Occipital lobe (tissue), 1 donor: ENCODE measurements at regions not wholly inside any gene's neighbourhood (a gene's known extent, or its start where the extent isn't known, plus 50 kb on each side); places are given as distances from the start of the nearest gene placed in this dataset.

Experiments used
- DNase-seq: peaks from one replicate; lab custom pipeline; 2025; lab: John Stamatoyannopoulos, UW

DNA sequence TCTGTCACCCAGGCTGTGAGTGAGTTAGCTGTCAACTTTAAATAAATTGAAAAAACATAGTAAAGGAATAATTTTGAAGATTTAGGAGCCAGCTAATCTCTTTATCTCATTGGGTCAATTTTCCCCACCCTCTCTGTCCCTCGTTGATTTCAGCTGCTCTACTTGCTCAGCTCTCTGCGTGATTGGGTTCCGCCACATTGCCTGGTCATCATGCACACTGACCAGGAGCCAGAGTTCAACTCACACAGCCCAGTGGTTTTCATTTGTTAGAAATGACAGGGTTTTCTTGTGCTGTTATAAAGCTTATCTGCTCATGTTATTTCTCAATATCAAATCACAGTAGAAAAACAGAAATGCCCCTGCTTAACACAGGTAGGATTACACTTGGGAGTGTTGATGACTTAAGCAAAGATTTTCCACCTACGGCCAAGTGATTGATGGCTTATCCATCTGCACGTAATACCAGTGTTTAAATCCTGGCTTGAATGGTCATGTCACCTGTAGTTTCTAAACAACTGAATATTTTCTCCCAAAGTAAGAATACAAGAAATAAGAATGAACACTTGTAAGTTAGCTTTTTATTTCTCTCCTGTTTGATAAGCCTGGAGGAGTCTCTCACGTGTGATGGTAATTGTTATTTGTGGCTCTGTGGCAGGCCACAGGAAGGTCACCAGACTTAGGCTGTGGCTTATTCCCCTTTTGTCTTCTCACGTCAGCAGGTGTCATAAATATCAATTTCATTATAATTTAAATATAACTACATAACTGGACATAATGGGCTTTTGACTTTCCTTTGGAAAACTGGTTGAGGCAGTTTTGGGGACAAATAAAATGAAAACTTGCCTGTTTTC lies 367.2 kb upstream of the DDHD1 start:
- no peak for DNase-seq

DNA sequence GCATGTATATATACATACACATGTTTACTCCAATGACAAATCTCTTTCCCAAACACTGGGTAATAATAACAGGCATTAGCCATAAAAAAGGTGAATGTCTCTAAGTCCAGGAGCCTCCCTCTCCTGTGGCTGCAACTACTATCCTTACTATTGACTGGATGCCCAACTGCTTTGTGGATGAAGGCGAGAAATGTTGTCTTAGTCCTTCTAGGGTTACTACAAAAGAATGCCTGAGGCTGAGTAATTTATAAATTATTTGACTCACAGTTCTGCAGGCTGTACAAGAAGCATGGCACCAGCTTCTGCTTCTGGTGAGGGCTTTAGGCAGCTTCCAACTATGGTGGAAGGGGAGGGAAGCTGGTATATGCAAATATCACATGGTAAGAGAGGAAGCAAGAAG lies 366.0 kb upstream of the DDHD1 start:
- DNase-seq, result no peak

DNA sequence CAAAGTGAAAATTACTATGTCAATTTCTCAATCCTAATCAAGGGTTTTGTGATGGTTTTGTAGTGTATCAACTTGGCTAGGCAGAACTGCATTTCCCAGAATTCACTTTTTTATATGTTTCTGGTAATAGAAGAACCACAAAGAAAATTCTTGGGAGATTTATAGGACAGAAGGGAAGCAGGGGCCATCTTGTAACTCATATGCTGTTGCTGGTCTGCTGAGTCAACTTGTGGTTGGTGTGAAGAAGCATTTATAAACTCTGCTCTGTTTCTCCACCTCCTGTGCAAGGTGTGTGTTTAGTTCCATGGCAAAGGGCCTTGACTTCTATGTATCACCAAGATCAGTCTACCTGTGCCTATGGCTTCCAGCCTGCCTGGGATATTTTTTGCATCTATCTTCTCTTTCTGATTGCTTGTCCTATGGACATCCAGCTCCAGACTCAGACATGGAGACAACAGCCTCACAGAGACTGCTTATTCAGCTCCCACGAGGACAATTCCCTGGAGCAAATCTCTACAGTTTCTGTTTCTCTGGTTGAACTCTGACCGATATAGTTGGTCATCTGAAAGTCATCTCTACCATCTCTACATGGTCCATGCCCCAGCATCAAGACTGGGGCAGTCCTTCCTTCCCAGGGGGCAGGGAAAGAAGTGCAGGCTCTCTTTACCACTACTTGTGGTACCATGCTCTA lies 364.3 kb upstream of the DDHD1 start:
- no peak for DNase-seq

DNA sequence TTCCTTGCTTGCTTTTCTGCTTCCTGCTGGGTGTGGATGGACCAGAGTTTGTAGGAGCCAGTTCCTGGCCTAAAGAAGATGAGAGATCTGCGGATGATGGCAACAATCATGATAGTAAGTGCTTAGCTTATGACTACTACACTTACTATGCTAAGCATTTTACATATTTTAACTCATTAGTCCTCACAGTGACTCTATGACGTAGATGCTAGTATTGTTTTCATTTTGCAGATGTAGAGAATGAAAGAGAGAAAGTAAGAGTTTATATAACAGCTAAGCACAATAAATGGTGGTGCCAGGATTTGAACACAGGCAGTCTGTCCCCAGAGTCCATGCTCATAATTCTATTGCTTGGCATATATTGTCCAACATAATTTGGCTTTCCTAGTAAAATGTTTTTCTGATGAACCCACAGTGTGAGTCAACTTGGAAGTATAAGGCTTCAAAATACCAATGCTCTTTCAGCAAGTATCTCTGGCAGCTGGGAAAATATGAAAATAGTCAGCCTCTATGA lies 363.2 kb upstream of the DDHD1 start:
- no peak for DNase-seq

DNA sequence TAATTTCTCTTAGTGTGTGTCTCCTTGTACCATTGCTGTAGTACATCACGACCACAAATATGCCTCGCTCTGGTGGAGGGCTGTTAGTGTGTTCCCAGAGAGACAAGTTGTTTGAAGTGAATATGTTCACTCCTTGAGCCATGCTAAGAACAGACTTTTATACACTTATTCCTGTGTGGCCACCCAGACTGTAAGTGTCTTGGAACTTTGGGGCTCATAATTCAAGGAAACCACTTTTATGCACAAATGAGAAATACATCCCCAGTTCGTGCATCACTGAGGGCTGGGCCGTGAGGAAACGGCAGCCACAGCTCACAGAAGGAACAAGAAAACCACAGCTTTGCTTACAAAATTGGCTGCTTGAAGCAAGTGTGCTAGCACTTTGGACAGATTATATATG lies 362.2 kb upstream of the DDHD1 start:
- no peak for DNase-seq

DNA sequence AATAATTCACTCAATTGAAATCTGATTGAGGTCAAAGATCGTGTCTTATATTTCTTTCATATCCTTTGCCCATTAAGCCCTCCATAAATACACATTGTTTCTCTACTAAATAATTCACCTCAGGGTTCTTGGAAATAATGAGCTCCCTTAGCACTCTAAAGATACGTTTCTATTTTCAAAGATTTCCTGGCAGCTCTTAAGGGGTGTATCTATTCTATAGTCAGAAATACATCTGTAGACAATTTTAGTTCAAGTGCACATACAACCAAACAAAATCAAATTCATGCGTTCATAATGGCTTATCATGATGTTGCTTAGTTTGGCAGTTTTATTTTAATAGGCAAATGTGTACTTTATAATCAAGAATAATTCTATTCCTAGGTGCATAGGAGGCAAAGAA lies 361.1 kb upstream of the DDHD1 start:
- no peak for DNase-seq

DNA sequence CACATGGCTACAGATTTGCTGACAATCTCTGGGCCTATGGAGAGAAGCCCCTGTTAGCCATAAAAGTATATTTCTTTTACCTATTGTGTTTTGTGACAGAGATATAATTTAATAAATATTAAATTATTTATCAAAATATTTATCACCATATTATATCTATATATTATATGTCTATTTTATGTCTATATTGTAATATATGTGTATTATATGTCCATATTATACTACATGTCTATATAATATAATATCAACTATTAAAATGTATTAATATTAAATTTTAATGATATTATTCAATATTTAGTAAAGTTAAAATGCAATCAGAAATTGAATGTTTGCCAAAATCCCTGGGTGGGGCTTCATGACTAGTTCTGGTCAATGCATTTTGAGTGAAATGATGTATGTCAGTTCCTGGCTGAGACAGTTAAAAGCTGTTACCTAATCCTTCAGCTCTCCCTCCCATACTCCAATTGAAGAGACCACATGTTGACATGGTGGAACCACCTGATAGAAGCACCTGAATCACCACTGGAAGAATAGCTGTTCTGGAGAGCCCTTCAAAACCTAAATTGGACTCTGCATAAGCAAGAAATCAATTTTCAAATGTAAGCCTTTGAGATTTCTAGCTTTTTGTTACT lies 357.3 kb upstream of the DDHD1 start:
- no peak for DNase-seq

DNA sequence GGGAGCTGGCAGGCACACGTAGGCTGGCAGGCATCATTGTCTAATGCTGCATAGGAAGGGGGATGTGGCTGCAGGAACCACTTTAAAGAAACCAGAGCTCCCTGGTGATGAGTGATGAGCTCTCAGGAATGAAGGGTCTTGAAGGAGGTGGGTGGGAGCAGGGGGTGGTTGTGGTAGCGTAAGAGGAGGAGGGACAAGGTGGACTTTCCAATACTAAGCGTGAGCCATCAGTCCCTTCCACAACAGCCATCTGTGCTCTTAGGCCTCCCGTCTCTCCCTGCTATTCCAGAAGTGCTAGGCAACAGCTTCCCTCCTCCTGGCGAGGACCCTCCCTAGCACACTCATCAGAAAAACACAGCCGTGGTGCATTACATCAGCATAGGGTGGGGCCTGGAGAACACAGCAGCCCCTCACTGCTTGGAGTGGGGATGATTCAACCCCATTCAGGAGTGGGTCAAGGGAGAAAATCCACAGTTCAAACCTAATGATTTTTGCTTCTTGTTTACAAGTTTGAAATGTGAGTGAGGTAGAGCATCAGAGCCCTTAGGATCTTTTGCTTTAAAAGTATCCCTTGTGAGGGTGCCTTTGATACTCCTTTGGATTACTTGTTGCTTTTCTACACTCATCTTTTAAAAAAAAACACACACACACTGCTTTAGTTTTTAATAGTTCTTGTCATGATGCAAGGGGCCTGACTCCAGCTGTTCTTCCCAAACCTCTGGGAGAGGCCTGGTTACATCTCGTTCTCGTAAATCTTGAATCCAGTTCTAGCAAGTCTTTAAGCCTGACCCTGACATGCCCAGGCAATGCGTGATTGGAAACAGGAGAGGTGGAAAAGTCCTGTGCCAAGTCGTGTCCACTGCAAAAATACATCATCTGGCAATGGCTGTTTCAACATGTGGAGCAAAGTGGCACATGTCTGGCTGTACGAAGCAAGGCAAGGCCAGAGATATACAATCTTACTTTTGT lies 356.4 kb upstream of the DDHD1 start:
- DNase-seq, result no peak

DNA sequence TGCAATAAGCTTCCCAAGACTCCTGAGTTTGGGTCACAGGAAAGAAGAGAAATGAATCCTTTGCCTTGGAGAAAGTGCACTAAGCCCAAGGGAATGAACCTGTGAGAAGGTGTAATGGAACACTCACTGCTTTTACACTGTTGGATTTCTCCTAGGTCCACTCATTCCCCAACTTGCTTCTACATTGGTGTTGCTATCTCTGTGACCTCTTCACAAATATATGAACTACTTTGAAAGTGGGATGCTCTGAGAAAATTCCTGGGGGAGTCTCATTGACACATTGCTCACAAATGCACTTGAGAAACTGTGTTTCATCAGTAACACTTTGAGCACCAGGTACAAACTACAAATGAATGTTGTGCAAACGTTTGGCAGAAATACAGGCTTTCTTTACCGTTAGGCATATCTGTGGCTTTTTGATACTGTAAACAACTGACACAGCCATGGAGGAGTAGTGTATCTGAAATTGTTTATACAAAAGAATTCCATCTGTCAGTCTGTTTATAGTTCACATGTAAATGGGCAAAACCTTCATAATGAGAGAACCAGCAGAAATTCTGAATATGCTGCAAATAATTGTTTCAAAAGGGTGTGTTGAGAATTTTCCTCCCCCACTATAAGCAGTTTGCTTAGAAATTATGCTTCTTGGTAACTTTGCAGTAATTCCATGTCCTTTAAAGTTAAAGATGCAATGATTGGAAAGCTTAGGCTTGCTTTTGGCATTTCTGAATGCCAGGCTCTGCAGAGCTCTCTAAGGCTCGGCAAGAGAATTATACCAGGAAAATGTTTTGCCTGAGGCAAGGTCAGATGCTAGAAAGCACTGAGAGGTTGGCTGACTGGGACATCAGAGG lies 348.5 kb upstream of the DDHD1 start:
- DNase-seq, result no peak

DNA sequence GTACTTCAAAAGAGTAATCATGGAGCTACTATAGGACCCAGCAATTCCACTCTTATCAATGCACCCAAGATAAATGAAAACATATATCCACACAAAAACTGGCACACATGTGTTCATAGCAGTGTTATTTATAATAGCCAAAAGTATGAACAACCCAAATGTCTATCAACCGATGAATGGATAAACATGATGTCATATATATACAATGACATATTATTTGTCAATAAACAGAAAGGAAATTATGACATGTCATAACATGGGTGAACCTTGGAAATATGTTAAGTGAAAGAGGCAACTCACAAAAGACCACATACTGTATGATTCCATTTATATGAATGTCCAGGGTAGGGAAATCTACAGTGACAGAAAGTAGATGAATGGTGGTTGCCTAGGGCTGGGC lies 347.1 kb upstream of the DDHD1 start:
- DNase-seq, result no peak

DNA sequence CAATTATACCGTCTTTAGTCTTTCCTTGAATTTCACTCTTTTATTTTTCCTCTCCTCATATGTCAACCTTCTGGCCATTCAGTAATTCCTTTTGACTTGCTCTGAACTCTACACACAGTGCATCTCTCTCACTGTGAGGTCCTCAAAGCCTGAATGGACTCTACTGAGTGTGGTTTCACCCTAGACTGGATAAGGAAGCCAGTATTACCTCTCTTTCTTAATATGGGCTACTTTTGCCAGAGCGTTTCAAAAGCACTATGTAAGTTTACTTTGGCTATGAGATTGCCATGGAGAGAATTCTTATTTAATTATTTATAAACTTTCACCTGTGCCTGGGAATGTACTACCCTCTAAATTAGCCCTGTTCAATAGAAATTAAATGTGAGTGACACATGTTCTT lies 343.5 kb upstream of the DDHD1 start:
- no peak for DNase-seq

DNA sequence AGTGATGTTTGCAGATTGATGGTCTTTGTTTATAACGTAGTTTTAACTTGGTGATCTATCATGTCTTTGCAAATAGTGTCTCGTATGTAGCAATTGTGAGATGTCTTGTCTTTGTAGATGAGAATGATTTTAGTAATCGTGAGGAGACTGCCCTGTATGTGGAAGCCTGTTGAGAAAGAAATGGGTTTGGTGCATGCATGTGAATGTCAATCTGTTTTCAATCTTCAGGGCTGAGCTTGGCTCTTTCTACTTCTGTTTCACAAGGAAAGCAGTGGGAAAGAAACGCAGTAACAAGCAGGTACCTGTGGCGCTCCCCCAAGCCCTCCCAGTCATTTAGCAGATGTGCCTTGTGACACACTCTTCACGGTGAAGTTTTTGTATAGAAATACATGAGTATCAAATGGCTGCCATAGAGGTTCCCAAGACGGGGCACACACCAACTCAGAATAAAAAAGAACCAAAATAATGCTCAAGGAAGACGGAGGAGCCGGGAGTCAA lies 342.8 kb upstream of the DDHD1 start:
- DNase-seq, result no peak

DNA sequence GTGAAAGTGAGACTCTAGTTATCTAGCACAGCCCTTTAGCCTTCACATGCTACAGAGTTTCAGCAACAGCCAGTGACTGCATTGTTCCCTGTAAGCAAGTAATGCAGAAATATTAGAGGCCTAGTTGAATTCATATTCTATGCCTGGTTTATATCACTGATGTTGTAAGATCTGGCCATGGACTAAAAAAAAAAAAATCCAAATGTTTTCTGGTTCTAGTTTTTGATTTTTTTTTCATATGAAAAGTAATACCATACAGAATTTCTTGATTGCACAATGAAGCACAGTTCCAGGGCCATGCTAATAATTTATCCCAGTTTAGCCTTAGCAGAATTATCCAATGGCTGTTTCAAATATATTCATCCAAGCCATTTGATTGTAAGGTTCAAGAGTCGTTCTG lies 341.5 kb upstream of the DDHD1 start:
- no peak for DNase-seq

DNA sequence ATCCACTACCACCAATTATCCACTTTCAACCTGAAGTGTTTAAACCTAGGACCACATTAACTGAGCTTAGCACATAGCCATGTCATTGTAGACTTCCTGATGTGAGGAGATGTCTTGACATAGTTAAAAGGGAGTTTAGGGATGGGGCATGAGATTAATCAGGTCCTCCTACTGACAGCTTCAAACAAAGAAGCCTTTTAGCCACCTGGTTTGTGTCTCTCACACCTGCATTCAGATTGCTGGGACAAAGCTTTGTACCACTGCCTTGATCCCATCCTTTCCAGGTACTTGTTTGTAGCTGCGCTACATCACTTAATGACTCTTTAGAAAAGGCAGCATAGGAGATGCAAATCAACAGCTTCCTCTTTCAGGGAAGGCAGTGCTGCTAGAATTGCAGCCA lies 340.7 kb upstream of the DDHD1 start:
- no peak for DNase-seq

DNA sequence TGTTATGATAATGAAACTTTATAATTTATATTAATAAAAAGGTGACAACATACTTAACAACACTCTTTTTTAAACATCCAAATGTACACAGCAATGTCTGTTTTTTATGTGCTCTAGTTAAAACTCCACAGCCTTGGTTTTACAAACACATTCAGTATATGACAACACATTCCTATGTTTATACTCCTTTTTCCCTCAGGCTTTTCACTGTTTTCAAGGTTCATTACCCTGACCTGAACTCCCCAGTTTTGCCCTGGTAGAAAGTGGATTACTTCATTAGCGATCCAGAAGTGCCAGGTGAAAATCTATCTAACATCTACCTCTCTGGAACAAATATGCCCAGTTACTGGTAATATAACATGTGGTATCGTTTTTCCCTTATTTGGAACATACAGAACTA lies 340.2 kb upstream of the DDHD1 start:
- DNase-seq, result no peak

DNA sequence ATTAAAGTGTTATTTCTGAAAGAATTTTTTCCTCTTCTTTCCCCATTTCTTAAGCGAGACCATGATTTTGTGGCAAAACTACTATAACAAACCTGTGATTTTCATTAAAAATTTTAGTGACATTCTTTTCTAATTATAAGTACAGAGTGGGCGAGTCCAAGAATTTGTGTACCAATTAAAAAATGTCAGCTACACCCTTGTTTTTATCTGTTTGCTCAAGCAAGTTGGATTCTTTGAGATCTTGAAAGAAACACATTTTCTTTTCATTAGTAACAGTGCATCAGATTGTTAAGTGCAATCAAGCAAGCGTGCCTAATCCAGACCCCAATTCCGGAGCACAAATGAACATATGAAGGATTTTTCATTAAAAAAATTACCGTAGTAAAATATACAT lies 338.8 kb upstream of the DDHD1 start:
- DNase-seq, result no peak

DNA sequence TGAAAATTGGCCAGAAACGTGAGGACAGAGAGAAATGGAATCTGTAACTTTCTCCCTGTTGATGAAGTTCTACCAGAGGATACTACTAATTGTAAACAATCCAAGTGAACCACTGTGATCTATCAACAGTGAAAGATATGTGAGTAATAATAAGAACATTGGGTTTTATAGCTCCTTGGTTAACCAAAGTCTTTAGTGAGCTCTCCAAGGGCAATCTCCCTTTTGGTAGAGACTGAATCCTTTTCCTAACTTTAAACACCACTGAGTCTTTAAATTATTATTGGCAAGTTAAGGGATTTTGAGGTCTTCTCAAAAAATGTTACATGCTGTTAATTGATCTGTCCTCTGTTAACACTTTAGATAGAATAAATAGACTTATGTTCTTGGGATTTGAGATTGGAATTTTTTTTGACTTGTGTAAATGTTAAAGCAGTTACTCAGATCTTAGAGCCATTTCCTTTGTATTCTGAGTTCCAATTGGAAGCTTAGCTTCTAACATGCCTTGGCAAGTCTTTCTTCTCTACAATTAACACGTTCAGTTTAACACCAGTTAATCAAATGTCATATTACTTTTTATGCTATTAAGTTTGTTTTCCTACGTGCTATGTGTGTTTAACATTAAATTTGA lies 338.2 kb upstream of the DDHD1 start:
- DNase-seq, result no peak

DNA sequence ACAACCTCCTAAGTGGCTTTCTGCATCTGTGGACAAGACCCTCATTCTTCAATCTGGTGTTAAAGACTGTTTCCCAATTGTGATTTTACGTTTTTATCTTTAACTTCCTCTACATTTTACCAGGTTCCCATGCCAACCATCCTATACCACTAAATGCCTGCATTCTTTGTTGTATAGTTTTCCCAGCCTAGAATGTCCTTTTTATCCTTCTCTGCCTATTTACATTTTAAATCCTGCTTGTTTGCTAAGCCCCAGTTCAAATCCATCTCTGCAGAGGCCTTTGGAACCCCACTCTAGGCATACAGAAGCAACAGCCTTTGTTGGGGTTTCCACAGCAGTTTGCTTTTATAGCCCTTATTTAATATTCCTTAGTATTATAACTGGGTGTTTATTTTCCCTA lies 325.1 kb upstream of the DDHD1 start:
- no peak for DNase-seq

DNA sequence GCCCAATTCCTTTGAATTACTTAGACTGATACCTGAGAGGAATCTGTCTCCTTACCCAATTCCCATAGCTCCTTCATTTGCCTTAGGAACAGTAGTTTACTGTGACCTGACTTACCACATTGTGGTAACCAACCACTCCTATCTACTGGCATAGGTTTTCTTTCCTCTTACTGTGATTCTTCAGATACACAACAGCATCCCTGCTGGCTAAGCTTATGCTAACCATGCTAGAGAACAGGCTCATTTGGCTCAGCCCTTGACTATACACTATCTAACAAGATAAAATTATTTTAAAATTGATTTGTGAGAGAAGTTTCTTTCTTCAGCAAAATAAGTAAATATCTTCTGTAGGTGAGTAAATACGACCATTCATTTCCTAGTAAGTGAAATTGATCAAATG lies 320.4 kb upstream of the DDHD1 start:
- DNase-seq, result no peak

DNA sequence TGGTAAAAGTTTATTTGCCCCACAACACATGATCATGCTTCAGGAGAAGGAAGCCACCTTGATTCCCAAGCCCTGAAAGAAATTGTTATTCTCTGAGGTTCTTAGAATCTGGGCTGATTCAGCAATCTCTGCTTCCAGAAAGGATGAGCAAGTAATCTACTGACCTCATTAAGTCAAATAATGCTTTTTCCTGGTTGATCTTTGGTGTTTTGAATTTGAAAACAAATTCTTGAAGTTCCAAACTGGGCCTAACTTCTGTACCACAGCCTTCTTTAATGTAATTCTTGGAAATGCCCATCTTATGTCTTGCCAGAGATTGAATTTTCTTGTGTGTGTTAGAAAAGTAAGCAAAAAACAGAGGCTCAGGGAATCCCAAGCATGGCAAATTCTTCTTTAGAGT lies 319.2 kb upstream of the DDHD1 start:
- no peak for DNase-seq
